Panc1 (cell line): ENCODE measurements at regions not wholly inside any gene's neighbourhood (a gene's known extent, or its start where the extent isn't known, plus 50 kb on each side); places are given as distances from the start of the nearest gene placed in this dataset.

Experiments
- POLR2AphosphoS5 ChIP-seq: IDR thresholded peaks from 2 replicates; pipeline ENCODE4 v1.6.1; 2012; ENCODE audit warnings: mild to moderate bottlenecking, low read depth, low read length, moderate library complexity
- SIN3A ChIP-seq: IDR thresholded peaks from 2 replicates; pipeline ENCODE4 v1.6.1; 2012; ENCODE audit warnings: low read depth, mild to moderate bottlenecking, low read length, moderate library complexity, borderline replicate concordance; ENCODE audit not compliant: insufficient read depth
- TCF7L2 ChIP-seq: IDR thresholded peaks from 2 replicates; pipeline ENCODE4 v1.6.1; 2011; ENCODE audit warnings: mild to moderate bottlenecking, low read depth, low read length, inconsistent platforms
- TF ChIP-seq, protein P1 (sequence below): fragments of 450-650 bp; IDR thresholded peaks from 2 replicates; pipeline ENCODE4 v1.5.1; 2017; ENCODE audit warnings: mild to moderate bottlenecking

DNA sequence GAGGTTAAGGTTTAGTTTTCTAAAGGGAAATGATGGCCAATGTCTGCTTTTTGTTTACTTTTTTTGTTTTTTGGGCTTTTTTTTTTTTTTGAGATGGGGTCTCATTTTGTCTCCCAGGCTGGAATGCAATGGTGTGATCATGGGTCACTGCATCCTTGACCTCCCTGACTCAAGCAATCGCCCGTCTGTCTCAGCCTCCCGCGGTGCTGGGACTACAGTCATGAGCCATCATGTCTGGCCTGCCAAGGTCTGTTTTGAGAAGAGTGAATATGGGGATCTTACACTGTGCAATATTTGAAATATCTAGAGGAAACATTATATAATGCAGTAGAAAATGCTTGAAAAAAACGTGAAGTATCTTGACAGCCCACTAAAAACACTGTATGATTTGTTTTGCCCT lies 162.5 kb downstream of the GASK1B start:
- TF ChIP-seq, protein P1, sequence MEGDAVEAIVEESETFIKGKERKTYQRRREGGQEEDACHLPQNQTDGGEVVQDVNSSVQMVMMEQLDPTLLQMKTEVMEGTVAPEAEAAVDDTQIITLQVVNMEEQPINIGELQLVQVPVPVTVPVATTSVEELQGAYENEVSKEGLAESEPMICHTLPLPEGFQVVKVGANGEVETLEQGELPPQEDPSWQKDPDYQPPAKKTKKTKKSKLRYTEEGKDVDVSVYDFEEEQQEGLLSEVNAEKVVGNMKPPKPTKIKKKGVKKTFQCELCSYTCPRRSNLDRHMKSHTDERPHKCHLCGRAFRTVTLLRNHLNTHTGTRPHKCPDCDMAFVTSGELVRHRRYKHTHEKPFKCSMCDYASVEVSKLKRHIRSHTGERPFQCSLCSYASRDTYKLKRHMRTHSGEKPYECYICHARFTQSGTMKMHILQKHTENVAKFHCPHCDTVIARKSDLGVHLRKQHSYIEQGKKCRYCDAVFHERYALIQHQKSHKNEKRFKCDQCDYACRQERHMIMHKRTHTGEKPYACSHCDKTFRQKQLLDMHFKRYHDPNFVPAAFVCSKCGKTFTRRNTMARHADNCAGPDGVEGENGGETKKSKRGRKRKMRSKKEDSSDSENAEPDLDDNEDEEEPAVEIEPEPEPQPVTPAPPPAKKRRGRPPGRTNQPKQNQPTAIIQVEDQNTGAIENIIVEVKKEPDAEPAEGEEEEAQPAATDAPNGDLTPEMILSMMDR = no peak
- no peak for TF ChIP-seq TCF7L2
- TF ChIP-seq SIN3A = no peak
- no peak for TF ChIP-seq POLR2AphosphoS5
